ENCODE measurements at regions not wholly inside any gene's neighbourhood (a gene's known extent, or its start where the extent isn't known, plus 50 kb on each side); places are given as distances from the start of the nearest gene placed in this dataset.

DNA sequence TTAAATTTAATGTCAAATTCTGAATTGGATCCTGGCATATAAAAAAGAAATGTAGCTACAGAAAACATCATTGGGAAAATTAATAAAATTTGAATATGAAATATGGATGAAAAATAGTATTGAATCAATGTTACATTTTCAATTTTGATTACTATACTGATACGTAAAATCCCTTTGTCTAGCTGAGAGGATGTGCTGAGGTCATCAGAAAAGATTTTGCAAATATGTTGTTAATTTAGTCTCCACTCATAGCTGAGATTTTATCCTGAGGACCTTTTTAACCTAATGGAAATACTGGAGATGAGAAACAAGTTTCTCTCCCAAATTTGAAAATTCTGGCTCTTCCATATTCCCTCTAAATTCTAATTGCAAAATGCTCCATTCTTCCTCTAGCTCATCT lies 84.4 kb upstream of the ADAMTS16 start:
- no peaks in the 10 kb centered on the region for H3K36me3 Mint-ChIP-seq
- no peak for DNase-seq

DNA sequence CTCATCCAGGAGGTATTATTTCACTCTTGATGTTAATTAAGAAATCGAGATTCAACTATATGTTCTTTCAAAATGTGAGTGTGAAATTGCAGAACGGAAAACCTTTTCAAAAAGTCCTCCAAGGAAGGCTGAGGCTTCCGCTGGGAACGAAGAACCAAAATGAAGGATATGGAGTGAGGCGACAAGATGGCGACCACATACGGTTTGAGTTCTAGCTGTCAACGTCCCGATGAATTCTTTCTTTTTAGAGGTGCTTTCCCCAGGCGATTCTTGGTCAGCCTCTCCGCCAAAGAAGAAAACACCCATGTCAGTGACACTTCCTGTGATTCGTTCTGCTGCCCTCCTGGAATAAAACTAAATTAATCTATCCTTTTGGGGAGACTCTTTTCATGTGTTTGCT lies 78.3 kb upstream of the ADAMTS16 start:
- no peak overlapping the region for H3K4me3 Mint-ChIP-seq
- no peaks in the 10 kb centered on the region for H3K9me3 Mint-ChIP-seq
- H3K4me1 Mint-ChIP-seq: no peaks in the 10 kb centered on the region
- no peak for DNase-seq
- H3K27ac Mint-ChIP-seq: no peak overlapping the region
- H3K27me3 Mint-ChIP-seq: no peaks in the 10 kb centered on the region
- H3K36me3 Mint-ChIP-seq: no peaks in the 10 kb centered on the region

More for the DNA sequence above, 84.4 kb upstream of the ADAMTS16 start:
- Mint-ChIP-seq H3K27me3 (no peaks in the 10 kb centered on the region), H3K27ac (no peak overlapping the region), H3K9me3 (no peaks in the 10 kb centered on the region), H3K4me3 (no peak overlapping the region), H3K4me1 (no peaks in the 10 kb centered on the region)

DNA sequence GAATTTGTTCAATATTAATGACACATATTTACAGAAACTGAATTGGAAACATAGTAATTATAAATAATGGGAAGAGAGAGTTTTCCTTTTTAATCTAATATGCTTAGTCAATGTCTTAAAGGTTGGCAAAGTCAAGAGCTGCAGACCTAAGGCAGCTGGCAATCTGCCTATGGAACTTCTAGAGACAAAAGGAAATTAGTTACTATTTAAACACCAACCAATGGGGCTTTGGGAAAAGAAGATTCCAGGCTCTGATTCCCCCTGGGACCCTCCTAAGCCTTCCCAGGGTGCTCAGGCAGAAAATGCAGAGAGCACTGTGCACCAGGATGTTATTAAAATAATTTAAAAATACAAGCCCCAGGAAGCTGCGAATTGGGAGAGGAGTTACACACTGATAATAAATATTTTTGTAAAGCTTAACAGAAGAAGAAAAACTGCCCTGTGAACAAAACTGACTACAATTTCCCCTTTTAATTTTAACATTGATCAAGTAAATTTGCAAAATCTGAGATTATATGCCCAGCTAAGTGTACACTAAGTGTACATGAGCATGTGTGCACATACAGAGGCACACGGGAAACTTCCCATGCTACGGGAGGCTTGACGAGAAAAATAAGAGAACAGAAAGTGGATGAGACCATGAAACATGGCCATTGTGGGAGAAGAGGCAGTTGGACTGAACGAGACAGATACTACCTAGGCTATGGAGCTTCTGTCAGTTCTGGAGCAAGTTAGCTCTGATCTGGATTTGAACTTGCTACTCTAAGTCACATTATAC lies 77.4 kb upstream of the ADAMTS16 start:
- no peaks in the 10 kb centered on the region for H3K27me3 Mint-ChIP-seq
- H3K27ac Mint-ChIP-seq: no peak overlapping the region
- no peak for DNase-seq
- H3K9me3 Mint-ChIP-seq: no peaks in the 10 kb centered on the region
- H3K4me3 Mint-ChIP-seq: no peak overlapping the region
- no peaks in the 10 kb centered on the region for H3K36me3 Mint-ChIP-seq
- no peaks in the 10 kb centered on the region for H3K4me1 Mint-ChIP-seq

DNA sequence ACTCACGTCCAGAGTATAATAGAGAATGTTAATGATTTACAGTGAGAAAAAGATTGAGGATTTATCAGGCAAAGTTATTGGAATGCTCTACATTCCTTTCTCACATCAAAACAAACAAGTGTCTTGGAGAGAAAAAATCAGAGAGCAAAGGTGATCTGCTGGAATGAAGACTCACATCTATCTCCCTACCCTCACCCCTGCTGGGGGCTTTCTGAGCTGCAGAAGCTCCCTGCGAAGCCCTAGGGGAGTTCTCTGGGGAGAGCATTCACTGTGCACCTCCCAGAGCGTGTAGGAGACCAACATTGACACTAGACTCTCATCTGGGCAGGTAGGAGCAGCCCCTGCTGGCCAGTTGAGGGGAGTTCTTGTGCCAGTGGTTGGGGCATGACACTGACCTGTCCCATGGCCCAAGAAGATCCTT lies 76.6 kb upstream of the ADAMTS16 start:
- Mint-ChIP-seq H3K36me3 (no peaks in the 10 kb centered on the region), H3K27ac (no peak overlapping the region), H3K4me3 (no peak overlapping the region), H3K27me3 (no peaks in the 10 kb centered on the region), H3K9me3 (no peaks in the 10 kb centered on the region), H3K4me1 (no peaks in the 10 kb centered on the region)
- no peak for DNase-seq

DNA sequence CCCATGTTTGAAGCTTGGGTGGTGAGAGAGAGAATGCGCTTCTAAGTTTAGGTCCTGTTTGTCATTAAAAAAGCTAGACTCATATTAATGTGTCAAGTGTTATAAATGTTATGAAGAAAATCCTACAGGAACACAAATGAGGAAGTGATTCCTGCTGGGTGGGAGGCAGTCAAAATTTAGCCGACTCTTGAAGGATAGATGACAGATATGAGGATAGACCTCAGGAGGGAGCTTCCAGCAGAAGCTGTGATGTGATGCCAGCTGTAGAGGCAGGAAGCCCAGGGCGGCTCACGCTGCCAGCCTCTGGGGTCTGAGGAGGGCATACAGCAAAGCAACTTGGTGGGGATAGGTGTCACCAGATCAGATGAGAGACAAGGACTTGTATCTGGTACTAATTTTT lies 74.7 kb upstream of the ADAMTS16 start:
- no peaks in the 10 kb centered on the region for H3K36me3 Mint-ChIP-seq
- no peak for DNase-seq
- no peaks in the 10 kb centered on the region for H3K4me1 Mint-ChIP-seq
- H3K27ac Mint-ChIP-seq: no peak overlapping the region
- no peaks in the 10 kb centered on the region for H3K9me3 Mint-ChIP-seq
- H3K4me3 Mint-ChIP-seq: no peak overlapping the region
- no peaks in the 10 kb centered on the region for H3K27me3 Mint-ChIP-seq

- H3K4me3 Mint-ChIP-seq: no peak overlapping the region
- no peaks in the 10 kb centered on the region for H3K9me3 Mint-ChIP-seq
- no peaks in the 10 kb centered on the region for H3K27me3 Mint-ChIP-seq
- no peaks in the 10 kb centered on the region for H3K4me1 Mint-ChIP-seq
- no peak for DNase-seq
- no peaks in the 10 kb centered on the region for H3K36me3 Mint-ChIP-seq
- no peak overlapping the region for H3K27ac Mint-ChIP-seq
These were observed 73.6 kb upstream of the ADAMTS16 start for GRCh38 chr5:5066276-5067186.

- Mint-ChIP-seq H3K9me3 (peaks cover 2% of the 10 kb centered on the region), H3K4me1 (no peaks in the 10 kb centered on the region), H3K27me3 (no peaks in the 10 kb centered on the region), H3K36me3 (no peaks in the 10 kb centered on the region), H3K27ac (no peak overlapping the region), H3K4me3 (no peak overlapping the region)
- no peak for DNase-seq
These were observed 70.3 kb upstream of the ADAMTS16 start for GRCh38 chr5:5069851-5070250.

- peaks cover 5% of the 10 kb centered on the region for H3K27me3 Mint-ChIP-seq
- peaks cover 2% of the 10 kb centered on the region for H3K9me3 Mint-ChIP-seq
- no peak overlapping the region for H3K4me3 Mint-ChIP-seq
- no peak for DNase-seq
- no peaks in the 10 kb centered on the region for H3K4me1 Mint-ChIP-seq
- no peaks in the 10 kb centered on the region for H3K36me3 Mint-ChIP-seq
- no peak overlapping the region for H3K27ac Mint-ChIP-seq
These were observed 68.6 kb upstream of the ADAMTS16 start for GRCh38 chr5:5071554-5071953.

DNA sequence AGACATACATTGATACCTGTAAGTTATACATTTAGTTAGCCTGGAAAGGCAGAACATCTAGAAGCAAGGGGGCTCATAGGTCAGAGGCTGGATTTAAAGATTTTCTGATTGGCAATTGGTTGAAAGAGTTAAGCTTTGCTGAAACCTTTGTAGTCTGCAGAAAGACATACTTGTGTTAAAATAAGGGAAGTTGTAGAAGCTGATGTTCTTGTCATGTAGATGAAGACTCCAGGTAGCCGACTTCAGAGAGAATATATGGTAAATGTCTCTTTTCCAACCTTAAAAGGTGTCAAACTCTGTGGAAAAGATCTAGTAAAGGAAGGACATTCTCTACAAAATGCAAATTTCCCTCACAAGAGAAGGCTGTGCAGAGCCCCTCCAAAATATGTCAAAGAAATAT lies 62.9 kb upstream of the ADAMTS16 start:
- H3K4me1 Mint-ChIP-seq: no peaks in the 10 kb centered on the region
- peaks cover 5% of the 10 kb centered on the region for H3K27me3 Mint-ChIP-seq
- no peak overlapping the region for H3K4me3 Mint-ChIP-seq
- no peak for DNase-seq
- H3K9me3 Mint-ChIP-seq: peaks cover 2% of the 10 kb centered on the region
- H3K36me3 Mint-ChIP-seq: no peaks in the 10 kb centered on the region
- no peak overlapping the region for H3K27ac Mint-ChIP-seq

- peaks cover 5% of the 10 kb centered on the region for H3K27me3 Mint-ChIP-seq
- H3K4me3 Mint-ChIP-seq: no peak overlapping the region
- H3K36me3 Mint-ChIP-seq: no peaks in the 10 kb centered on the region
- no peaks in the 10 kb centered on the region for H3K4me1 Mint-ChIP-seq
- H3K27ac Mint-ChIP-seq: no peak overlapping the region
- DNase-seq: no peak
- no peaks in the 10 kb centered on the region for H3K9me3 Mint-ChIP-seq
These were observed 61.9 kb upstream of the ADAMTS16 start for GRCh38 chr5:5078009-5078897.

DNA sequence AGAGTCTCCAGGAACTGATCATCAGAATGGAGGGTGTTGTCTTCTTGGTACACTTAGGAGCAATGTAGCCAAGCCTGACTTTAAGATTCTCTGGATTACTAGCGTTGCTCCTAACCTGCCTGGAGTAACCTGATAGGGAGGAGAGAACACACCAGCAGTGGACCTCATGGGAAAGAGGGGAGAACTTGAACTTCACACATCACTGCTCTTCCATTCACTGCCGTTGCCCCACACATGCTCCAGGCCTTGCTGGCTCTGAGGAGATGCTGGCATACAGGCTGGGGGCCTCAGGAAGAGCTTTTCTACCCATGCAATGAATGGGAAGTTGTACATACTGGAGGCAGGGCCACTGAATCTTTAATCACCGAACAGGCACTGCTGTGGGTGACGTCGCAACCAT lies 60.3 kb upstream of the ADAMTS16 start:
- no peaks in the 10 kb centered on the region for H3K9me3 Mint-ChIP-seq
- H3K4me1 Mint-ChIP-seq: no peaks in the 10 kb centered on the region
- no peak for DNase-seq
- H3K27me3 Mint-ChIP-seq: peaks cover 5% of the 10 kb centered on the region
- H3K27ac Mint-ChIP-seq: no peak overlapping the region
- H3K36me3 Mint-ChIP-seq: no peaks in the 10 kb centered on the region
- H3K4me3 Mint-ChIP-seq: no peak overlapping the region

GRCh38 chr5:5080790-5081189 lies 59.3 kb upstream of the ADAMTS16 start:
- no peaks in the 10 kb centered on the region for H3K36me3 Mint-ChIP-seq
- DNase-seq: no peak
- peaks cover 5% of the 10 kb centered on the region for H3K27me3 Mint-ChIP-seq
- H3K9me3 Mint-ChIP-seq: no peaks in the 10 kb centered on the region
- H3K4me1 Mint-ChIP-seq: no peaks in the 10 kb centered on the region
- no peak overlapping the region for H3K27ac Mint-ChIP-seq
- H3K4me3 Mint-ChIP-seq: no peak overlapping the region

- no peak for DNase-seq
- Mint-ChIP-seq H3K9me3 (no peaks in the 10 kb centered on the region), H3K27ac (no peak overlapping the region), H3K4me3 (no peak overlapping the region), H3K4me1 (no peaks in the 10 kb centered on the region), H3K36me3 (no peaks in the 10 kb centered on the region), H3K27me3 (no peaks in the 10 kb centered on the region)
These were observed 54.7 kb upstream of the ADAMTS16 start for GRCh38 chr5:5085381-5085780.

DNA sequence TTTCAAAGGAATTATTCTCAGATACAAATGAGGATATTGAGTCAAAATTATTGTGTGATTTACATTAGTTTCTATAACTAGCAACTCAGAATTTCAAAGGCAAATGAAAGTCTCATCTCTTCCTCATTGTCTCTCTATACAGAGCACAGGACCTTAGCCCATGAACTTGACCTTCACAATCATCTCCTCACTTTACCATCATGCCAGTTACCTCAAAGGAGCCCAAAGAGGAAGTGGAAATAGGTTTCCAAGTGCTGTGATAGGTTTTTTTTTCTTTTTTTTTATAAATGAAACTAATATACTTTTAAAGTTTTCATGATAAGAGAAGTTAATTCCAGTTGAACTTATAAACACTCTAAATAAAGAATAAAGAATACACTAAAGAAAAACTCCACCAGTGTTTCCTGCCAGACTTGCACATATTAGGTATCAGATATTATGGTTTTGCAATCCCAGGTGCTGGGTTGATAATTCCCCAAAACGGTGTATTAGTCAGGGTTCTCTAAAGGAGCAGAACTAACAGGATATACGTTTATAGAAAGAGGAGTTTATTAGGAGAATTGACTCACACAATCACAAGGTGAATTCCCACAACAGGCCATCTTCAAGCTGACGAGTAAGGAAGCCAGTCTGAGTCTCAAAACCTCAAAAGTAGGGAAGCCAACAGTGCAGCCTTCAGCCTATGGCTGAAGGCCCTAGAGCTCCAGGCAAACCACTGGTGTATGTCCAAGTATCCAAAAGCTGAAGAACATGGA lies 50.1 kb upstream of the ADAMTS16 start:
- no peaks in the 10 kb centered on the region for H3K36me3 Mint-ChIP-seq

More for the DNA sequence above, 50.1 kb upstream of the ADAMTS16 start:
- Mint-ChIP-seq H3K27ac (no peak overlapping the region), H3K9me3 (no peaks in the 10 kb centered on the region), H3K4me1 (no peaks in the 10 kb centered on the region), H3K4me3 (no peak overlapping the region), H3K27me3 (no peaks in the 10 kb centered on the region)
- DNase-seq: no peak
